D721Med (cell line): ENCODE measurements at regions not wholly inside any gene's neighbourhood (a gene's known extent, or its start where the extent isn't known, plus 50 kb on each side); places are given as distances from the start of the nearest gene placed in this dataset.
A peak's percentile ranks its signal among the peaks of the same experiment; 100 is the strongest.
"Not testable (repeated sequence)": the region's sequence is repeated elsewhere in the genome, so short reads cannot be mapped to it uniquely, and the experiment has no call there.

Experiments used
- DNase-seq: peaks from one replicate; pipeline ENCODE4 v3.0.0; 2011; ENCODE audit warnings: low spot score; ENCODE audit not compliant: insufficient read length
- FAIRE-seq: peaks from 2 replicates; lab custom pipeline; 2011; peaks lifted over from hg19 to GRCh38; lab: Jason Lieb, UNC
- TF ChIP-seq, protein P1 (sequence below): IDR thresholded peaks from 2 replicates; pipeline ENCODE4 v1.5.1; 2012; ENCODE audit warnings: mild to moderate bottlenecking, control low read depth; ENCODE audit not compliant: insufficient read depth; ENCODE audit errors: missing control alignments

DNA sequence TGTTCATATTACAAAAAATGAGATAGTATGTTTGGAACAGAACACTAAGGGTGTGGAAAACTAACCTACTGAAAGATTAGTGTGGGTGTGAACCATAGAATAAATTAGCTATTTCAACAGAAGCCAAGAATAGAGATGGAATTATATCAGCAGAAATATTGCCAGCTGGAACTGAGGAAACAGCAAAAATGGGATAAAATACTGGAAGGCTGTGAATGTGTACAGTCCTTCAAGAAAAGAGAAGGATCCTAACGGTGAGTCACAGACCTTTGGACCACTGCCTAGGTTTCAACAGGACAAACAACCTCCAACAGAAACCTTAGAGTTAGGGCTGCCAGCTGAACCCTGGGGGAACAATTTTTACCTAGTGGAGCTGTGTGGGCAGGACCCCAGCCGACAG, 395.0 kb downstream of the ZWINT start:
- DNase-seq (no peak), FAIRE-seq (no peak)
- TF ChIP-seq, protein P1, sequence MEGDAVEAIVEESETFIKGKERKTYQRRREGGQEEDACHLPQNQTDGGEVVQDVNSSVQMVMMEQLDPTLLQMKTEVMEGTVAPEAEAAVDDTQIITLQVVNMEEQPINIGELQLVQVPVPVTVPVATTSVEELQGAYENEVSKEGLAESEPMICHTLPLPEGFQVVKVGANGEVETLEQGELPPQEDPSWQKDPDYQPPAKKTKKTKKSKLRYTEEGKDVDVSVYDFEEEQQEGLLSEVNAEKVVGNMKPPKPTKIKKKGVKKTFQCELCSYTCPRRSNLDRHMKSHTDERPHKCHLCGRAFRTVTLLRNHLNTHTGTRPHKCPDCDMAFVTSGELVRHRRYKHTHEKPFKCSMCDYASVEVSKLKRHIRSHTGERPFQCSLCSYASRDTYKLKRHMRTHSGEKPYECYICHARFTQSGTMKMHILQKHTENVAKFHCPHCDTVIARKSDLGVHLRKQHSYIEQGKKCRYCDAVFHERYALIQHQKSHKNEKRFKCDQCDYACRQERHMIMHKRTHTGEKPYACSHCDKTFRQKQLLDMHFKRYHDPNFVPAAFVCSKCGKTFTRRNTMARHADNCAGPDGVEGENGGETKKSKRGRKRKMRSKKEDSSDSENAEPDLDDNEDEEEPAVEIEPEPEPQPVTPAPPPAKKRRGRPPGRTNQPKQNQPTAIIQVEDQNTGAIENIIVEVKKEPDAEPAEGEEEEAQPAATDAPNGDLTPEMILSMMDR, result no peak

DNA sequence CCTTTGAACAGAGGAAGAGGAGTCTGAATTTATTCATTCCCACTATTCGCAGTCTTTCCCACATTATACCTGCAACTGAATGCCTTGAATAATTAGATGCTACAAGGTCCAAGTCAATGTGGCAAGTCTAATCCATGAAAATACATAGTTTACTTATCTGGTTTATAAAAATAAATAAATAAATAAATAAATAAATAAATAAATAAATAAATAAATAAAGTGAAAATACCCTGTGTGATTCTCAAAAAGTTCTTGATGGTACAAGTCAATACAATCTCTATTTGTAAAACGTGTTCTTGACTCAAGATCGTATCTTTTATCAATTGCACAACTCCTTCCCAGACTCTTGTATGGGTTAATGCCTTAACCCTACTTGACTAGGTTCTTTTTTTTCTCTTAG, 417.7 kb downstream of the ZWINT start:
- no peak for DNase-seq
- no peak for FAIRE-seq
- TF ChIP-seq, protein P1, result no peak

DNA sequence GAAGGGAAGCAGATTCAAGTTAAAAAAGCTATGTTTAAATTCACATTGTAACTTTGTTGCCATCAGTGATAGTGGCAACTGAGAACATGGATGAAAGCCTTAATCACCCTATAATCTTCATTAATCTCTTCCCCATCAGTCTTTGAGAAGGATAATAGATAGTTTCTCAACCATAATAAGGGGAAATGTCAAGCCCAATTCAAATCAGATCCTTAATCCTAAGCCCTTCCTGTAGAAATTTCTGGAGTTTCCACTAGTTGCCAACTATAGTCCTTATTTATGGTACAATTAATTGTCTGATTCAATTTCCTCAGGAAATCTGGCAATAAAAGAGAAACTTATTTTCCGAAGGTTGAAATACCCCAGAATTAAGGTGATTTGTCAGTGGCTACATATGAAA, 431.8 kb downstream of the ZWINT start:
- FAIRE-seq (peak; percentile 91), DNase-seq (peak; percentile 11)

DNA sequence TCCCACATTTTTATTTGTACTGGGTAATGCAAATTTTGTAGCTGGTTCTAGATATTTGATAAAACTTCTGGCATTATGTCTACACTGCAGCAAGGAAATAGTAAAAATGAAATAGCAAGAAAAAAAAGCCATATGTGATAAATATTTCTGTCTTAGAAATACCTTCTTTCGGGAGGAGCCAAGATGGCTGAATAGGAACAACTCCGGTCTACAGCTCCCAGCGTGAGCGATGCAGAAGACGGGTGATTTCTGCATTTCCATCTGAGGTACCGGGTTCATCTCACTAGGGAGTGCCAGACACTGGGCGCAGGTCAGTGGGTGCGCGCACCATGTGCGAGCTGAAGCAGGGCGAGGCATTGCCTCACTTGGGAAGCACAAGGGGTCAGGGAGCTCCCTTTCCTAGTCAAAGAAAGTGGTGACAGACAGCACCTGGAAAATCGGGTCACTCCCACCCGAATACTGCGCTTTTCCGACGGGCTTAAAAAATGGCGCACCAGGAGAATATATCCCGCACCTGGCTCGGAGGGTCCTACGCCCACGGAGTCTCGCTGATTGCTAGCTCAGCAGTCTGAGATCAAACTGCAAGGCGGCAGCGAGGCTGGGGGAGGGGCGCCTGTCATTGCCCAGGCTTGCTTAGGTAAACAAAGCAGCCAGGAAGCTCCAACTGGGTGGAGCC, 461.4 kb downstream of the ZWINT start:
- not testable (repeated sequence) for DNase-seq, FAIRE-seq

More for the DNA sequence above, 431.8 kb downstream of the ZWINT start:
- TF ChIP-seq, protein P1, result no peak

DNA sequence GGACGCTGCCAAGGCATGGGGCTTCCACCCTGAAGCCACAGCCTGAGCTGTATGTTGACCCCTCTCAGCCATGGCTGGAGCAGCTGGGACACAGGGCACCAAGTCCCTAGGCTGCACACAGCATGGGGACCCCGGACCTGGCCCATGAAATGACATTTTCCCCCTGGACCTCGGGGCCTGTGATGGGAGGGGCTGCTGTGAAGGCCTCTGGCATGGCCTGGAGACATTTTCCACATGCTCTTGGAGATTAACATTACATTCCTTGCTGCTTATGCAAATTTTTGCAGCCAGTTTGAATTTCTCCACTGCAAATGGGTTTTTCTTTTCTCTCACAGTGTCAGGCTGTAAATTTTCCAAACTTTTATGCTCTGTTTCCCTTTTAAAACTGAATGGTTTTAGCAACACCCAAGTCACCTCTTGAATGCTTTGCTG, 463.6 kb downstream of the ZWINT start:
- no peak for FAIRE-seq
- no peak for DNase-seq
- TF ChIP-seq, protein P1, result no peak

DNA sequence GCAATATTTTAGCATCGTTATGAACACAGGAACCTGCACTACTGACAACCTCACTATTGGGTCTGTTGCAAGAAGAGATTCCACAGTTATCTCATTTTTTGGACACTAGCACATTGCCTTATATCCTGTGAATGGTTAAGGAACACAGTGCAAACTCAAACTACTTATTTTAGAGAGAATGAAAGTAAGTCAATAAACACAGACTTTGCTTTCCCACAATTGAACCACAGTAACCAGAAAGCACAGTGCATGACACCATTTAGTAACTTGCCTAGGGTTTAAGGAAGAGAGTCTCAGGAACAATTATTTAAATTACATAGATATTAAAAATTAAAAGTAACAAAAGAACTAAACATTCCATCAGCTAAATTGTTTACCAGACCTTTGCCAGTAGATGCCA, 468.8 kb downstream of the ZWINT start:
- FAIRE-seq, result no peak
- DNase-seq, result no peak
- TF ChIP-seq, protein P1, result no peak

DNA sequence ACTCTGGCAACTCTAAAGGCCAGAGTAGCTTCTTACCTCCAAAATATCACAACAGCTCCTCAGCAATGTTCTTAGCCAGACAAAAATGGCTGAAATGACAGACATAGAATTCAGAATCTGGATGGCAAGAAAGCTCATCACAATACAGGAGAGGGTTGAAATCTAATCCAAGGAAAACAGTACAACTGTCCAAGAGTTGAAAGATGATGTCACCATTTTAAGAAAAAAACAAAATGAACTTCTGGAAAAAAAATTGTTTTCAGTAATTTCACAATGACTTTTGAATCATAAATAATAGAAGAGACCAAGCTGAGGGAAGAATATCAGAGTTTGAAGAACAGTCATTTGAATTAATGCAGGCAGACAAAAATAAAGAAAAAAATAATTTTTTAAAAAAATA, 479.5 kb downstream of the ZWINT start:
- TF ChIP-seq, protein P1, result no peak
- FAIRE-seq, result no peak
- DNase-seq, result no peak
